NCI-H526 treated with DMSO at 0.1 percent for 48 hours (cell line): ENCODE measurements at regions not wholly inside any gene's neighbourhood (a gene's known extent, or its start where the extent isn't known, plus 50 kb on each side); places are given as distances from the start of the nearest gene placed in this dataset.

Source experiments
- DNase-seq: peaks from one replicate; lab custom pipeline; 2025; lab: John Stamatoyannopoulos, UW

DNA sequence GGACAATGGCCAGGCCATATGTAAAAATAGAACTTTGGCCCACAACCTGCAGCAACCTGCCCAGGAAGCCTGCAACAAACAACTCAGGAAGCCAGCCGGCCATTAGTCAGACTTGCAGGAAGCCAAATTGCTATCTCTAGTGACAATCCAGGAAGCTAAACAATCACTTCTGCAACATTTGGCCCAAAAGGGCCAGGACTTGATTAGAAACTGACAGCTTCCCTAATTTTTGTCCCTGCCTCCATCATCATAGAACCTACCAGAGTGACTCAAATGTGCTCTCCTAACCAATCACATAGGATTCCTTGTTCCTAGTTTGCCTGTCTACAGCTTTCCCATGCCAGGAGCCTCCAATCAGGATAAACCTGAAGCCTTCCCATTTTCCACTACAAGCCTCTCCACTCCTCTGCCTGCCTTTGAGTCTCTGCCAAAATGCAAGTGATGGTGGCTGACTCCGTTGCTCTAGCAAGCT is 639.3 kb downstream of the PTPRU start:
- DNase-seq: no peak

DNA sequence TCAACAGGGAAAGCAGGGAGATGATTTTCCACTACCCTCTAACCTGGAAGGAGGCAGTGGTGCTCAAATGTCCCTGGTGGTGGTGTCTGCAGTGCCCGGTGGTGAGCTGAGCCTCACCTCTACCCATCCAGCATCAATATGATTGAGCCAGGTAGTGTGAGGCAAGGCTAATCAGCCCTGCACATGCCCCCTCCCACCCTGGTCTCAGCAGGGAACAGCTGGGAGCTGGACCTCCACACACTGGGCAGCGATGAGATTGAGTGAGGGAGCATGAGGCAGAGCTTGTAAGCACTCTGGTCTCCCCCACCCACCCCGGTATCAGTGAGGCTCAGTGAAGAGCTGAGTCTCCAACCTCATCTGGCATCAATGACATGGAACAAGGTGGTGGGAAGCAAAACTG is 634.3 kb downstream of the PTPRU start:
- no peak for DNase-seq

DNA sequence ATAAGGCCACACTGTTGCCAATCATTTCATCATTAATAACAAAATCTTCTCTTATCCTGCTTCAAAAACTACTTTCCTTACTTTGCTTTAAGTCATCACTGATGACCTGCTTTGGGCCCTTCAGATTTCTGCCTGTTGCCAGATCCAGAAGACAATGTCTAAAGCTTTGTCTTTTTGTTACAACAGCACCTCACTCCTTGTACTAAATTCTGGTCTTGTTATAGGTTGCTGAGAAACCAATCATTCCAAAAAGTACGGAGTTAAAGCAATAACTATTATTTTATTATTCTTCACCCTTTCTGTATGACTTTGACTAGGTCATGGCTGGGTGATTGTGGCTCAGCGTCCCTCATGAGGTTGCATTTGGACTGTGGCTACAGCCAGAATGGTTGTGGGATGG is 633.5 kb downstream of the PTPRU start:
- DNase-seq: no peak

DNA sequence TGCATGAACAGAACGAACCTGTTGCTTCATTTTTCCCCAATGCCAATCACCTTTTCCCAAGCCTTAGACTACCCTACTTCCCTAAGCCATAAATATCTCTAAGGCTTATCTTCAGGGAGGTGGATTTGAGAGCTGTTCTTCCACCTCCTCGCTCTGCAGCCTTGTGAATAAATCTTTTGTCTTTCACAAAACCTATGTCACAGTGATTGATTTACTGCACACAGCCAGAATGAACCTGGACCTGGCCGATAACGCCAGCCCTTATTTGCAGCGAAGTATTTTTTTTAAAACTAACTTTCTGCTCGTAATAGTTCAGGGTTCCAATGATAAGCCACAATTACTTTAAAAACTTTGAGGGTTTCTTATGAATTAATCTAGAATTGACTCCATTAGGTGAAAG is 632.6 kb downstream of the PTPRU start:
- no peak for DNase-seq

DNA sequence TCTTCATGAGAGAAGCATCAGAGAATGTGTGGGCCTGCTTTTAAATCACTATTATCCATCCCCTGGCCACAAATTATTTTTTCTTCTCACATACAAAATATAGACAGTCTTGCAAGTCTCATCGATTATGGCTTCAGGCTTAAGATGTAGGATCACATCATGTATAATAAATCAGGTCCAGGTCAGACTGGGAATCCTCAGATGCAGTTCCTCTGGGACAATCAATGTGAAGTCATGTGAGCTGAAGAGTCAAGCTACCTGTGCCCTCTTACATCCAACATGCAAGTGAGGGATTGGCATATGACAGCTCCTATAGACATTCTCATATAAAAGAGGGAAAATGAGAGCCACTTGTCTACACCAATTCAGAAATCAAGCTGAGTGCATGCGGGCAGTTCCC is 631.8 kb downstream of the PTPRU start:
- no peak for DNase-seq

DNA sequence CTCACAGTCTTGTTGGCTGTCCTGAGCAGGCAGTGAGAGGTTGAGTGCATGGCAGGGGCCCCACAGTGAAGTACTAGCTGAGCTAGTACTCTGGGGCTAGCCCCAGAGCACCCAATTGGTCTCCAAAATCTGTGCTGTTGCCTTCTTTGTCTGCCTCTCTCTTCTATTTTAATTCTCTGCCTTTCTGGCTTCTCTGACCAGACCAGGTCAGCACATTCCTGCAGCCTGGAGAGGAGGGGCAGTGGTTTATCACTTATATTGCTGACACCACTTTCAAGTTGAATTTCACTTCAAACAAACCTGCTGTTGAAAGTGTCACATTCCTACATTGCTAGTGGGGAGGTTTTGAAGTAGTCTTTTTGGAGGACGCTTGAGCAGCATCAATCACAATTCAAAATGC is 628.7 kb downstream of the PTPRU start:
- no peak for DNase-seq

DNA sequence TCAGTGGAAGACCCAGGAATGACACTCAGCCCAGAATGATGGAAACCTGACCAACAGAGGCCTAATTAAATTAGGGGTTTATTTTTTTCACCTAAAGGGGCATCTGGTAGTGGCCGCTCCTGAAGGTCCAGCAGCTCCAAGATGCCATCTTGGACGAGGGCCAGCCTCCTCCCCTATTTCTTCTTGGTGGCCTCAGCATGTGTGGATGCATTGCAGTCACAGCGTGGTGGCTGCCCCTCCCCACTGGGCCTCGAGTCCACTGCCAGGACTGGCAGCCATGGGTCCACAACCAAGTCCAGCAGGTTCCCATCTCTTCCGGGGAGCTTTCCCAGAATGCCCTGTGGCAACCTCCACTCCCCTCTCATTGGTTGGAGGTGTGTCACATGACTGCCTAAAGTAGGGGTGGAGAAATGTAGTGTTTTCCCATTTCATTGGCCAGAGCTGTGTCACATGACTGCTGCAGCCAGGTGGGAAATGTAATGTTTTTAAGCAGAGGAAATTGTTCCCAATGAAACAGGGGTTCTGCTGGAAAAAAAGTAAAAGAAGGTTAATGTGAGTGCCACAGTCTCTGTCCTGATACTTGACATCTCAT is 628.2 kb downstream of the PTPRU start:
- no peak for DNase-seq

DNA sequence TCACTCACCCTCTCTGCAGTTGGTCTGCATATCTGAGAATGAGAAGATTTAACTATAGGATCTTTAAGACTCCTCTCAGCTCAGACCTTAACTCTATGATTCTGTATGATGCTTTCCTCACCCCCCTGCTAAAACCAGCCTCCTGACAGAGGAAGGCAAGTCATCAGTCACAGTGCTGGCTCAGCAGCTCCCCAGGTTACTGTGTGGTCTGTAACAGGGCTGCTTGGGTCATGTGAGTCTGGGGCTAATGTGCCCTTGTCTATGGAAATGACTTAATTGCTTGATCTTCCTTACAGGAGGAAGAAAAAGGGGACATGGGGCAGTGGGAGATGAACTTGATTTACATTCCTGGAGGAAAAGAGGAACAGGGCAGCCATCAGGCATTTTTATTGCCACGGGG is 625.6 kb downstream of the PTPRU start:
- DNase-seq: no peak

DNA sequence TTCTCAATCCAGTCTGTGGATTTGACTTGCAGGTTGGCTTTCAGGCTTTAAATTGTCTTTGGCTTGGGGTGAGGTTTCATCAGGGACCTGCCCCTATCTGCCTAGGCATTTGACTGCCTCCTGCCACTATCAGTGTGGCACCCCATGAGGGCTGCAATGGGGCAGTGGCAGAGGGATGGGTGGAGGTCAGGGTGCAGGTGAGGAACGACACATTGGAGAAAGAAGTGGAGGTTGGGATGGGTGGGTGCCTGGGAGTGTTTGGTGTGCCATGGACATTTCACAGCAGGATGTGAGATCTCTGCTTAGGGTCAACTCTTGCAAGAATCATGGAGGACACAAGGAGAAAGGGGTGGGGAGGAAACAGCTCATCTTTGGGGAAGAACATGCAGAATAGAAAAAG is 625.1 kb downstream of the PTPRU start:
- DNase-seq: no peak

DNA sequence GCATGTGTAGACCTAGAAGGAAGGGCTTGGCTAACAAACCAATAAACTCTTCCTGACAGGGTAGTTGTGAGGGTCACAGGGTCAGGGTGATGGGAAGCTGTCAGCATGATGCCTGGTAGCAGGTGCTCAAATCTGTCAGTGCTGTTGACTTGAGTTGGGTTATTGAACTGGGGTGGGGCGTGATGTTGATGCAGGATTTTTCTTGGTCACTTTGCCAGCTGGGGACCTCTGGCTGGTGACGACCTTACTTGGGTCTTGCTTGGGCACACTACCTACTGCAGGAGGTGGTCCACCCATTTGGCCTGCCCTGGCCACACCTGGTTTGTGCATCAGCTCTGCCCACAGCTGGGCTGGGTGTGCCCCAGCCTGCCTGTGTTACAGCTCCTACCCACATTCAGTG is 624.4 kb downstream of the PTPRU start:
- no peak for DNase-seq

DNA sequence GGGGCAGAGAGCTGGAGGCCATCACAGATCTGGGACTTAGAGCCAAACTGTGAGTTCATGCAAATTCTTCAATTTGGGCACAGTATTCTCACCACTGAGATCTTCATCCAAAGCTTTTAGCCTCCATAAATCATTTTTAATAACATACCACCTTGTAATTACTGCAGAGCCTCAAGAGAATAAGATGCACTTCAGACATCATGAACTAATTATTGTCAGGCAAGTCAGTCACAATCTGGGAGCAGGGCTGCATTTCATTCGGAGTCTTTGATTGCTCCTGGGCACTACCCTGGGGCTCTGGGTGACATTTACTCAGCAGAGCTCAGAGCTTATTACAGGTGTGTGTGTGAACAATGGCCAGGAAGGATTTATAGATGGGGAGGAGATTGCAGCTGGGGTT is 623.7 kb downstream of the PTPRU start:
- DNase-seq: no peak

DNA sequence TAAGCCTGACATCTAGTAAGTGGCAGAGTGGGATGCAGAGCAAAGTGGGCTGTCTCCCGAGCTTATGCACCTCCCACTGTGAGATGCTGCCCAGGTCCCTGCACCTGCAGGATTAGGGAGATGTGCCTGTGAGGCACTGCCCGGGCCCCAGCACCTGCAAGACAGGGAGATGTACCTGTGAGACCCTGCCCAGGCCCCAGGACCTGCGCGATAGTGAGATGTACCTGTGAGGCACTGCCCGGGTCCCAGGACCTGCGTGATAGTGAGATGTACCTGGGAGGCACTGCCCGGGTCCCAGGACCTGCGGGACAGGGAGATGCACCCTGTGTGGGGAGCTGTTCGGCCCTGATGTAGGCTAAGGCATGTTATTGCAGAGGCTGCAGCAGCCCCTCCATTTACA is 622.8 kb downstream of the PTPRU start:
- no peak for DNase-seq

DNA sequence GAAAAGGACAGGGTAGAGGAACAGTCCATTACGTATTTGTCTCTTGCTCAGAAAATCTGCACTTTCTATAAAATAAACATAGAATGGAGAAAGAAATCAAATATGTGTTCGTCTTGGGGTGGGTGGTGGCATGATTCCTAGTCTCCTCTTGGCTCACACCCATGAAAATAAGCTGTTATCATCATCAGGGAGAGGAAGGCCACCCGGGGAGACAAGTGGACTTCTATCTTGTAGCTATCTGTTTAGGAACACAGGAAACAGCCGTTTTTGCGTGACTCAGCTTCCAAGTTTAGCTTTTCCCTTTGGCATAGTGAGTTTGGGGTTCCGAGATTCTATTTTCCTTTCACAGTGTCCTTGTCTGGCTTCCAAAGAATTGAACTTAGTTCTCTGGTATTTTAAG is 622.3 kb downstream of the PTPRU start:
- DNase-seq: no peak

DNA sequence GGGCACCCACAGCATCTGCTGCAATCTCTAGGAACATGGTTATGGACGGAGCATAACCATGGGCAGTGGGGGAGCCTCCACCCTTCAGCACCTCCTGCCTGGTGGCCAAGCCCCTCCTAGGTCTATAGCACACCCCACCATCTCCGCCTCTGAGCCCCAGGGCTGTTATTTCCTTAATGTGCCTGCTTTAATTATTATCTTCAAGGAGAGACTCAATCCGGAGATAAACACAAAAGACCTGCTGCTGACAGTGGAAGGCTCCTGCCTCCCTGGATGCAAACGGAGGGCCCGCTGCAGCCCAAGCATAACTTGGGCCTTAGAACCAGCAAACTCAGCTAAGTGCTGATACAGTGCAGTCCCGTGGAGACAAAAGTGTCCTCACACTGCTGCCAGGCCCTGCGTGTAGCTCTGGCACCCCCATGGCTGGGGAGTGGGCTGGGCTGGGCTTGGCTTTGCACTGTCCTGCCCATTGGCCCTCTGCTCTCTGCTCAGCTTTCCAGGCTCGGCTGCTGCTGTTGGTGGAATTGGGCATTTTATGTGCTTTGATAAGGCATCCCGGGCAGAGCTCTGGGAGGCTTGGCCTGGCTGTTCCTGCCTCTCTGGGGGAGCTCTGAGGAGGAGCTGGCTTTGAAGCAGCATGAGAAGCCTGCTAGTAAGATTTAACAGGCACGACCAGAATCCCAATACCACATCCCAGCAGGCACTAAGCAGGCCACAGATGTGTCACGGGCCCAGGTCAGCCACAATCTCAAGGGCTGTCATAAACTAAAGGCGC is 620.2 kb downstream of the PTPRU start:
- no peak for DNase-seq

DNA sequence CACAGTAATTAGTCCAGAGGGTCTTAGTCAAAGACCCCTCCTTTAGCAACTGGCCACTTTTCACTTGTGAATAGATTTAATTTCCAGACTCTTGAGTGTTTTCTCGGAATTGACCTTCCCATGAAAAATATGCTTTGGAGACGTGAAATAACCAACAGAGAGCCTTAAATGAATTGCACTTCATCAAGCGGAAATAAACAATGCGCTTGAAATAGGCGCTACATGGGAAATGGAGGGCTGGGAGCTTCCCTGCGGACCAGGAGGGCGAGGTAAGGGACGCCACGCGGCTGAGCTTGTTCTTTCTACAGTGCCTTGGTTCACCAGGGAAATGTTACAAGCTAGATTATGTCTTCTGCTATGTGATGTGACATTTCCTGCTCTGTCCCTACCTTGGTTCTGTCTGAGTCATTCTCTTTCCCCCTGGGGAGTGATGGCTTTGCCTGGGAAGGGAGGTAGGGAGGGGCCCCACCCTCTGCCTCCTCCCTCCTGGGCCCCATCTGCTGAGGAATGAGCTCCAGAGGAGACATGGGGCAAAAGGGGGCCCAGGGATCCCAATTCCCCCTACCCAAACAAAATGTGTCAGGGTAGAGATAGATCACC is 619.3 kb downstream of the PTPRU start:
- DNase-seq: no peak

DNA sequence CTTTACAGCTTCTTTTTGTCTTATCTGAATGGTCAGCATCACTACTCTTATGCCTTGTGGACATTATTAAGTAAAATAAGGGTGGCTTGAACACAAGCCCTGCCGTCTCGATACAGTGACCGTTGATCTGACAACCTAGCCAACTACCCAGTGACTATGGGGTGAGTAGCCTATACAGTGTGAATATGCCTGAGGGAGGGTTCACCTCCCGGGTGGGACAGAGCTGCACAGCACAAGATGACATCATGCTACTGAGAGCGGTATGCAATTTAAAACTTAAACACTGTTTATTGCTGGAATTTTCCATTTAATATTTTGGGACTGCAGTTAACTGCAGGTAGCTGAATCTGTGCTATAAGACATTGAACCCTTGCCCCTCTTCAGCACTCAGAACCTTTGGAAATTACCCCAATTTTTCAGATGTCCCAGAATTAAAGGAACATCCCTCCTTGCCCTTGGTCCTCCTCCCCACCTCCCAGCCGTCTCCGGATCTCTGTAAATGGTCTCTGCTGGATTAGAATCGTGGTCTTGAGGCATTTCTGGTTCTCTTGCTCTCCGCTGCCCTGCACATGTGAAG is 618.5 kb downstream of the PTPRU start:
- no peak for DNase-seq

DNA sequence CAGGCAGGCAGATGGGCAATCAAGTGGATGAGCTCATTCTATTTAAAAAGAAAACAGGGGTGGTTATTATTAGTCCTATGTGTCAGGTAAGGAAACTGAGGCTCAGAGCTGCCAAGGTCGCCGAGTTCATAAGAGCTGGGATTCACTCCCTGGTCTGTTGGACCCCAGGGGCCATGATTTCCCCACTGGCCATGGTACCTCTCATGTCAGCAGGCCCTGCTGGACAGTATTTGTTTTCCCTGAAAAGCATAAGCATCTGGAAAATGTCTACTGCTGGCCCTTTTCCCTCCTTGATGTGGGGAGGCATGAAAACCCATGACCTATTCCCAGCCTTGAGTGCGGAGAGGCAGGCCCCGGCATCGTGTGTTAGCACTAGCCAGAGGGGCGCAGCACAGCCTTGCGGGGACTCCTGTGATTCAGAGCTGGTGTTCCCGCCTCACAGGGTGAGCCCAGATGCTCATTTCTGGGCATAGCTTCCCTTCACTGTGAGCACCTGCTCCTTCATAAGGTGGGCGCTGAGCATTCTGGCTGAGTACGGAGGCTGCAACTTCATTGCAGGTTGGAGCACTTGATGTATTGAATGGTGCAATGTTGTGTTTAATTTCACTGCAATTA is 617.5 kb downstream of the PTPRU start:
- DNase-seq: no peak

DNA sequence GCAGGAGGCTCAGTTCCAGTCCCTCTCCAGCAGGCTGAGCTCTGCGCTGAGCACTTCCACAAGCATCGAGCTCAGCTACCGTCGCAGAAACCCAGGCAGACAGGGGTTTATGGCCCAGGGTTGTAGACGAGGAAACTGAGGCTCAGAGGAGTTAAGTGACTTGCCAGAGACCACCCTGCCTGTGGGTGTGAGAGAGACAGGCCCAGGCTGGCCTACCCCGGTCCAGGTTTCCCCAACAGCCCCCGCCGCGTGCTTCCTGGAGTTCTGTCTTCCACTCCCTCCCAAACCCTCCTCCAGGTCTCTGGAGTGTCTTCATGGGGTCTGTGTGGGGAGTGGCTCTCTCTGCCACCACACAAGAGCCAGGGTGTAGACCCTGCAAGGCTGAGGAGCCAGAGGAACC is 615.9 kb downstream of the PTPRU start:
- no peak for DNase-seq

DNA sequence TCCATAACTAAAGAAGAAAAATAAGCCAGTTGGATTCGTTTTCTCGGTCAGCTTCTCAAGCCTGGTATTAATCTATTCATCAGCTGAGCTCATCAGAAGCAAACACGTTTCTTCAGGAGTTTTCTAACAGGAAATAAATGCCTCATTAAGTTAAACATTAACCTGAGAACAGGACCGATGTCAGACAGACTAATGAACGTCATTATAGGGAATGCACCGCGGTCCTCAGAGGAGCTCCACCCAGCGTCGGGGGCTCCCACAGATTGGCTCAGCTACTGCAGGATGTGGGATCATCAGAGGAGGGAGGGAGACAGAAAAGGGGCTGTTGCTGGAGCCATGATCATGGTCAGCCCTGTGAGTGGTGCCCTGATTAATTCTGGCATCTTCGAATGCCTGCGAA is 615.4 kb downstream of the PTPRU start:
- peak; percentile 27 for DNase-seq

DNA sequence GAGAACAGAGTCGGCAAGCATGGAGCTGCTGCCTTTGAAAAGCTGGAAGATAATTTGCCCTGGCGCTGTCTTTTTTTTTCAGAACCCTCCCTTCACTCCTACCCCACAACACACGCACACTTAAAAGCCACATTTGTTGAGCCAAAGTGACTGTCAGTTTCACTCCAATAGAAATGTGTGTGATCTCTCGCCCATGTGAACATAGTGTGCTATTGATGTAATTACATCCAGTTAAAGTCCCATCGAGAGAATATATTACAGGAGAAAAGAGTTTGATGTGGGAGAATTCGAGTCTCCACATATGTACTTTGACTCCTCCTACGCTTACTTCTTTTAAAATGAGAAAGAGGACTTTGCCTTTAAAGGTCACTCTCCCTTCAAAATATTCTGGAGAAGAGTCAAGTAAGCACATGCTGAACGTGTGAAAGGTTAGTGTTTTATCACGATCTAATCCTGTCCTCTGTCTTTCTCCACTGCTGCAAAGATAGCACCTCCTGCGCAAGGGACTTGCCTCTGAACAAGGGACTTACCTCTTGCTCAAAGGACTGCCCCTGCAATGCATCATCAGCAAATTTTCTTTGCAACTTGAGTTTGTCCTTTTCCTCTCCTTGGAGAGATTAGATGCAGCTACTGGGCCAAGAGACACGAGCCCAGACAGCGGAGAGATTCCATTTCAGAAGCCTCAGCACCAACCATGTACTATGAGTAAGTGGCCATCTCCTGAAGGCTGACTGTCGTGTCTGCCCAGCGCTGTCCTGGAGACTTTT is 613.9 kb downstream of the PTPRU start:
- DNase-seq: no peak

DNA sequence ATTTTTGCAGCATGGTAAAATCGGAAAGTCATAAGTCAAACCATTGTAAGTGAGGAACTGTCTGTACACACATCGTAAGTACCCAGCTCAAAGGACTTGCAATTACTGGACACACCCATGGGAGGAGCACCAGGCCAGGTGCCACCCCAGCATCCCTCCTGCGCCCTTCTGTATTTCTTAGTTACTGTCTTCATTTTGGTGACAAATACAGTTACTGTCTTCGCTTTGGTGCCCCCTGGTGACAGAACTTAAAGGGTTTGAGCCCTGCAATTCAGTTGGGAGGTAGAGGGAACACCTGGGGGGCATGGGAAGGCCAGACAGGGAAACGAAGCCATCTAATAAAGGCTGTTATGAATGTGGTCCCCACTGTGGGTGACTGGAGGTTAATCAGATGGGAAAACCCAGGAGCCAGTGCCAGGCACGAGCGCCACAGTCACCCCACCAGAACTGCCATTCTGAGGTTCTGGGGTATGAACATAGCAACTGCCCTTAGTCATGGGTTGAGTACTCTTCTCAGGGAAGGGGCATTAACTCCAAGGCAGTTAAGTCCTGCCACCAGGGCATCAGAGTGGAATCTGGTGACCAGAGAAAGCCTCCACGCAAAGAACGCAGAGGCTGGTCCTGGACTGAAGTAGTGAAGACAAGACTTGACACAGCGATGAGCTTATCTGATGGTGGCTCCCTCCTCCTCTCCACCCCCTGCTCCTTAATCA is 612.9 kb downstream of the PTPRU start:
- peak; percentile 33 for DNase-seq
